Bronchial epithelial cell (primary cell): ENCODE measurements at regions not wholly inside any gene's neighbourhood (a gene's known extent, or its start where the extent isn't known, plus 50 kb on each side); places are given as distances from the start of the nearest gene placed in this dataset.

Experiments
- DNase-seq: peaks from one replicate; pipeline ENCODE4 v3.0.0-alpha.2; 2010; ENCODE audit warnings: low read depth
- FAIRE-seq: peaks from 2 replicates; lab custom pipeline; 2011; peaks lifted over from hg19 to GRCh38; lab: Jason Lieb, UNC
- H3K27me3 ChIP-seq: 2 replicates; pipeline ENCODE4 v1.5.1; 2011; ENCODE audit warnings: low read length; ENCODE audit not compliant: control insufficient read depth, insufficient read depth
- H3K36me3 ChIP-seq: 2 replicates; pipeline ENCODE4 v1.5.1; 2011; ENCODE audit warnings: low read length; ENCODE audit not compliant: control insufficient read depth, insufficient read depth
- H3K4me3 ChIP-seq: 2 replicates; pipeline ENCODE4 v1.5.1; 2011; ENCODE audit warnings: mild to moderate bottlenecking, low read depth, low read length, control low read depth
- CTCF ChIP-seq: IDR thresholded peaks from 2 replicates; pipeline ENCODE4 v1.5.1; 2011; ENCODE audit warnings: mild to moderate bottlenecking, moderate library complexity, low read length, control low read depth, inconsistent platforms; ENCODE audit not compliant: insufficient read depth, severe bottlenecking

DNA sequence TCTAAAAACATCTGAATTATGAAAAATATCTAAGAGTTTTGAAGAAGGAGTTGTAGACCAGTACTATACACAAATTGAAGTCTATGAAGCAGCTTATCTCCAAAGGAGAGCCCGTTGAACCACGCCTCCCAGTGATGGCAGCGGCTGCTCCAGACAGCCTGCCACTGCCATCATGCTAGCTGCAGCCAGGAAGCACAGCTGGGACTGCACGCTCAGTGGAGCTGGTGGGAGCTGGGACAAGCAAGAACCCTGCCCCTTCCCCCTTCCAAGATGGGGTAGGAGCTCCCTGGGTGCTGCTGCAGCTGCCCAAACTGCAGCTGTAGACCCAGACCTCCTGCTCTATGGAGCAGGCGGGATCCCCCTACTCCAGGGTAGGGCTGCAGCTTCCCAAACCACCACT lies 124.7 kb upstream of the SPATS2L start:
- DNase-seq: no peak
- no peaks in the 10 kb centered on the region for H3K27me3 ChIP-seq
- FAIRE-seq: no peak
- TF ChIP-seq CTCF: no peak
- no peaks in the 10 kb centered on the region for H3K36me3 ChIP-seq
- H3K4me3 ChIP-seq: no peak overlapping the region

- H3K36me3 ChIP-seq: no peaks in the 10 kb centered on the region
- no peak for TF ChIP-seq CTCF
- DNase-seq: no peak
- no peak overlapping the region for H3K4me3 ChIP-seq
- no peaks in the 10 kb centered on the region for H3K27me3 ChIP-seq
- no peak for FAIRE-seq
Measured at GRCh38 chr2:200184748-200185627, 121.5 kb upstream of the SPATS2L start.

DNA sequence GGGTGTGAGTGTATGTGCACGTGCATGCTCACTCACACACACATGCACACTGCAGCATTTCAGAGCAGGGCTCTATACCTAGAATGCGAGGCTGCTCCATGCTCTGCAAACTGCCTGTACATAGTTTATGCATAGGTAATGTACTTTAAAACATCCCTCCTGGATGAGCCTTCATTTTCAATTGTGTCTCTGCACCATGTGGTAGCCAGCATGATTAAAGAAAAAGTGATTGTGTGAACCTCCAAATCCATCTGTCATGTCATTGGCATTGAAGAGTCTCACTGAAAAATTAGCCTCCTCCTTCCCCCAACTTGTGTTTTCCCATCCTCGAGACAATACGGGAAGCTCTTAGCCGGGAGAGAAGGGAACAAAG lies 120.9 kb upstream of the SPATS2L start:
- Histone ChIP-seq H3K27me3 (no peaks in the 10 kb centered on the region), H3K36me3 (no peaks in the 10 kb centered on the region), H3K4me3 (no peak overlapping the region)
- FAIRE-seq: no peak
- no peak for TF ChIP-seq CTCF
- no peak for DNase-seq

DNA sequence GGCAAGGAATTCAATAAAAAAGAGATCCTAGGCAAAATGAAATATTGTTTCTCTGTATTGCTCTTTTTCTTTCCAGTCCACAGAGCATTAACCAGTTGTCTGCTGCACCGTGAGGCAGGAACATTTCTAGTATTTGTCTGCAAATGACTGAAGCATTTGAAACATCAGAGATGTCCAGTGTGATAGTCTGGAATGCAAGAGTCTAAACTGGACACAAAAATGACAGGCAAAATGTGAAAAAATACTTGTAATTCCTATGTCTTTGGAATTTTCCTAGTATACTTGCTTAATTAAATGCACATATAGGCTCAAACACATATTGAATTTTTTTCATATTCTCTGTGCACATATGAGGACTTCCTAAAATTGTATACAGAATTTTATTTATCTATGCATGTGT lies 120.5 kb upstream of the SPATS2L start:
- Histone ChIP-seq H3K27me3 (no peaks in the 10 kb centered on the region), H3K4me3 (no peak overlapping the region), H3K36me3 (no peaks in the 10 kb centered on the region)
- no peak for DNase-seq
- TF ChIP-seq CTCF: no peak
- FAIRE-seq: no peak

DNA sequence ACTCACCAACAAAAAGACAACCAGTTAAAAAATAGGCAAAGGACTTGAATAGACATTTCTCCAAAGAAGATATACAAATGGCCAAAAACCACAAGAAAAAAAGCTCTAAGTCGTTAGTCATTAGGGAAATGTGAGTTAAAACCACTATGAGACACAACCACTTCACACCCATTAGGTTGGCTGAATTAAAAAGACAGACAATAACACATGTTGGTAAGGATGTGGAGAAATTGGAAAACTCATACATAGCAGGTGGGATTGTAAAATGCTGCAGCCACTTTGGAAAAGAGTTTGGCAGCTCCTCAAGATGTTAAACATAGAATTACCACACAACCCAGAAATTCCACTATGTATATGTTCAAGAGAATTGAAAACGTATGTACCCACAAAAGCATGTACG lies 117.6 kb upstream of the SPATS2L start:
- Histone ChIP-seq H3K27me3 (no peaks in the 10 kb centered on the region), H3K36me3 (no peaks in the 10 kb centered on the region), H3K4me3 (no peak overlapping the region)
- FAIRE-seq (no peak), DNase-seq (peak; percentile 57)
- no peak for TF ChIP-seq CTCF

GRCh38 chr2:200189964-200190363 lies 116.5 kb upstream of the SPATS2L start:
- Histone ChIP-seq H3K4me3 (no peak overlapping the region), H3K27me3 (no peaks in the 10 kb centered on the region), H3K36me3 (no peaks in the 10 kb centered on the region)
- DNase-seq: no peak
- no peak for TF ChIP-seq CTCF
- peak; percentile 40 for FAIRE-seq
